ENCODE measurements at regions not wholly inside any gene's neighbourhood (a gene's known extent, or its start where the extent isn't known, plus 50 kb on each side); places are given as distances from the start of the nearest gene placed in this dataset.
"Not testable (repeated sequence)": the region's sequence is repeated elsewhere in the genome, so short reads cannot be mapped to it uniquely, and the experiment has no call there.

DNA sequence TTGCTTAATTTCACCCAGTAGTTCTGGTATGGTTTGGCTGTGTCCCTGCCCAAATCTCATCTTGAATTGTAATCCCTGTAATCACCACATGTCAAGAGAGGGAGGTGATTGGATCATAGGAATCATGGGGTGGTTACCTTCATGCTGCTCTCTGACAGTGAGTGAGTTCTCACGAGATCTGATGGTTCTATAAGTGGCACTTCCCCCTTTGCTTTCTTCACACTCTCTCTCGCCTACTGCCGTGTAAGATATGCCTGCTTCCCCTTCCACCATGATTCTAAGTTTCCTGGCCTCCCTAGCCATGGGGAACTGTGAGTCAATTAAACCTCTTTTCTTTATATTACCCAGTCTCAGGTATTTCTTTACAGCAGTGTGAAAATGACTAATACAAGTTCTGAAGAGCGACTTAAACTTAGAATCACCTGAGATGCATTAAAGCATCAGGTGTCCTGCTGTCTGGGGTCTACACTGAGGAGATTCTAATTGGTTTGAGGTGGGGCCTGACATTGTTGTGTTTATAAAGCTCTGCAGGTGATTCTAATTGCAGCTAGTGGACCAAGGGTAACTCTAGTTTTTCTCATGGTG lies 82.1 kb upstream of the DTNBP1 start:
- POLR2A ChIA-PET, result no interaction called here
- no peak for TF ChIP-seq TARDBP (IDR thresholded peaks at IDR 0.05)
- no peak for TF ChIP-seq HDGF (IDR thresholded peaks at IDR 0.05; ENCODE audit: borderline replicate concordance)
- no peak for TF ChIP-seq CTBP1 (IDR thresholded peaks at IDR 0.05; ENCODE audit: borderline replicate concordance)
- TF ChIP-seq ARNT (IDR thresholded peaks at IDR 0.05), result no peak
- no peak for DNase-seq (ENCODE audit: extremely low spot score)
- CTCF ChIA-PET, result no interaction called here

GRCh38 chr6:15742013-15742412 lies 79.2 kb upstream of the DTNBP1 start:
- POLR2A ChIA-PET; DNase-seq (ENCODE audit: extremely low spot score); CTCF ChIA-PET: not testable (repeated sequence)

DNA sequence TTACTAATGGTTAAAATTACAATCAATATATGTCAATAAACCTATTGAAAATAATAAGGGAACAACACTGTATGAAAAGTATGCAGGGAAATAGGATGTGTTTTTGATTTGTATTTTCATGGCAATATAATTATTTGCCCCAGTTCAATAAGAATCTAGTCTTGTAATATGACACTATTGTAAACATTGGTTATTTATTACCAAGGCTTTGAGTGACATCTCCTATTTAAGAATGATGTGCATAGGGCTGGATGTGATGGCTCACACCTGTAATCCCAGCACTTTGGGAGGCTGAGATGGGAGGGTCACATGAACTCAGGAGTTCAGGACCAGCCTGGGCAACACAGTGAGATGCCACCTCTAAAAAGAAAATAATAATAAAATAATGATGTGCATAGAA lies 78.6 kb upstream of the DTNBP1 start:
- no peak for DNase-seq (ENCODE audit: extremely low spot score)
- POLR2A ChIA-PET, result no interaction called here
- TF ChIP-seq PKNOX1 (IDR thresholded peaks at IDR 0.05), result peak; percentile 55
- no peak for TF ChIP-seq LEF1 (IDR thresholded peaks at IDR 0.05; ENCODE audit: borderline replicate concordance)
- no peak for TF ChIP-seq BHLHE40 (IDR thresholded peaks at IDR 0.05; ENCODE audit: borderline replicate concordance)

DNA sequence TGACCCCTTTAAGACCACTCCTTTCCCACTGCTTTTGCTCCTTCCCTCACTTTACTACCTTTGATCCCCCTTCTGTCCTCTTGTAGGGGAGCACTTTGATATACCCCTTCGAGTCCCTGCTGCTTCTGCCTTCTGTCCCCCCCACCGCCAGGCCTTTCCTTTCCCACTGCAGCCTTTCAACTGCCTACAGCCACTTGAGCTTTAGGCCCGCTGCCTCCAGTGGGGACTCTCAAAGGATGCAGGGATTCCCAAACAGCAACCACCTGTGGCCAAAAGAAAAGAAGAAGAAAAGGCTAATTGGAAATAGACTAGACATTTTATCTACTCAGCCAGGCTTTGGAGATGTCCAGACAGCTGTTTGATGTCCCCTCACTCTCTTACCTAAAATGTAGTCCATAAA lies 77.0 kb upstream of the DTNBP1 start:
- POLR2A ChIA-PET, result no interaction called here
- no peak for DNase-seq (ENCODE audit: extremely low spot score)
- TF ChIP-seq L3MBTL2 (conservative IDR thresholded peaks at IDR 0.05), result no peak
- no peak for TF ChIP-seq SP1 (IDR thresholded peaks at IDR 0.05)
- TF ChIP-seq TARDBP (IDR thresholded peaks at IDR 0.05), result no peak
- TF ChIP-seq LEF1 (IDR thresholded peaks at IDR 0.05; ENCODE audit: borderline replicate concordance), result no peak
- no peak for TF ChIP-seq SUZ12 (IDR thresholded peaks at IDR 0.05)
- TF ChIP-seq FOXK2 (IDR thresholded peaks at IDR 0.05), result no peak
- no peak for TF ChIP-seq NFRKB (IDR thresholded peaks at IDR 0.05)
- CTCF ChIA-PET, result no interaction called here

More for the DNA sequence above, 78.6 kb upstream of the DTNBP1 start:
- CTCF ChIA-PET, result no interaction called here

DNA sequence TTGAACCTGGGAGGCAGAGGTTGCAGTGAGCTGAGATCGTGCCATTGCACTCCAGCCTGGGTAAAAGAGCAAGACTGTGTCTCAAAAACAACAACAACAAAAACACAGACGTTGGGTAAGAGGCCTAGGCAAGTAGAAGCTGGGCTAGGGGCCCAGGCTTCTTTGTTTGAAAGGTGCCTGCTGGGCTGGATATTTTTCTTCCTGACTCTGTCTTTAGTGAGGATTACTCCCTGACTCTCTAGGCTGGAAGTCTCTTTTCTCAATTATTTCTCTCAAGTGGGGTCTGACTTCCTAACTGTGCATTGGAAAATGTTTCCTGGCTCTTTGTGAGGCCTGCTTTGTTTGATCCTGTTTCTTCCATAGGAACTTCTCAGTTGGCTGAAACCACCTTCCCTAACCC lies 76.5 kb upstream of the DTNBP1 start:
- no peak for TF ChIP-seq ARNT (IDR thresholded peaks at IDR 0.05)
- TF ChIP-seq SUZ12 (IDR thresholded peaks at IDR 0.05), result no peak
- no peak for TF ChIP-seq NFRKB (IDR thresholded peaks at IDR 0.05)
- no peak for TF ChIP-seq HDGF (IDR thresholded peaks at IDR 0.05; ENCODE audit: borderline replicate concordance)
- TF ChIP-seq L3MBTL2 (conservative IDR thresholded peaks at IDR 0.05), result no peak
- TF ChIP-seq TARDBP (IDR thresholded peaks at IDR 0.05), result no peak
- TF ChIP-seq ELF4 (IDR thresholded peaks at IDR 0.05), result no peak
- TF ChIP-seq FOXK2 (IDR thresholded peaks at IDR 0.05), result no peak
- TF ChIP-seq SP1 (IDR thresholded peaks at IDR 0.05), result no peak
- TF ChIP-seq FOXA1 (IDR thresholded peaks at IDR 0.05), result no peak
- no peak for TF ChIP-seq FOXM1 (IDR thresholded peaks at IDR 0.05; ENCODE audit: borderline replicate concordance)
- no peak for TF ChIP-seq CTBP1 (IDR thresholded peaks at IDR 0.05; ENCODE audit: borderline replicate concordance)
- no peak for TF ChIP-seq ZNF384 (IDR thresholded peaks at IDR 0.05)
- no peak for TF ChIP-seq BHLHE40 (IDR thresholded peaks at IDR 0.05; ENCODE audit: borderline replicate concordance)
- no peak for DNase-seq (ENCODE audit: extremely low spot score)
- ChIA-PET POLR2A (no interaction called here), CTCF (no interaction called here)

- POLR2A ChIA-PET; CTCF ChIA-PET; DNase-seq (ENCODE audit: extremely low spot score): not testable (repeated sequence)
Observed at GRCh38 chr6:15738195-15738594, 75.4 kb upstream of the DTNBP1 start.

DNA sequence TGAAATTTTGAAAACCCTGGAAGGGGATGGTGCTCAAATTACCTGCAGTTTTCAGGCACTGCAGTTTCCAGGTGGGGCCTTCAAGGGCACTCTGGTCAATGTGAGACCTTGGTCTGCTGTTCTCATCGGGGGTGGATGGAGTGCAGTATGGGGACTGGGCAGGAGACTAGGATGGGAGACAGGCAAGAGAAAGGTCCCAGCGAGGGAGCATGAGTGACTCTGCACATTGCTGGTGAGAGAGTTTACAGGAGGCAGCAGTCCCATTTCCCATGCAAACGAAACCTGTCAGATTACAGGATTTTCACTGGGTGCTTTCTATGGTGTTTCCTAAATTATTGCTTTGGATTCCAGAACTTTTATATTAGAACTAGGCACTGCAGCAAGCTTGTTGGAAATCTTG lies 73.5 kb upstream of the DTNBP1 start:
- no peak for DNase-seq (ENCODE audit: extremely low spot score)
- ChIA-PET CTCF (no interaction called here), POLR2A (no interaction called here)
- TF ChIP-seq SUZ12 (IDR thresholded peaks at IDR 0.05), result no peak
- no peak for TF ChIP-seq ELF4 (IDR thresholded peaks at IDR 0.05)
- TF ChIP-seq TARDBP (IDR thresholded peaks at IDR 0.05), result no peak
- no peak for TF ChIP-seq L3MBTL2 (conservative IDR thresholded peaks at IDR 0.05)
- no peak for TF ChIP-seq BHLHE40 (IDR thresholded peaks at IDR 0.05; ENCODE audit: borderline replicate concordance)
- TF ChIP-seq NFRKB (IDR thresholded peaks at IDR 0.05), result no peak
- TF ChIP-seq FOXA1 (IDR thresholded peaks at IDR 0.05), result no peak
- no peak for TF ChIP-seq HDGF (IDR thresholded peaks at IDR 0.05; ENCODE audit: borderline replicate concordance)
- TF ChIP-seq LEF1 (IDR thresholded peaks at IDR 0.05; ENCODE audit: borderline replicate concordance), result no peak
- no peak for TF ChIP-seq CTBP1 (IDR thresholded peaks at IDR 0.05; ENCODE audit: borderline replicate concordance)
- no peak for TF ChIP-seq ZNF384 (IDR thresholded peaks at IDR 0.05)
- TF ChIP-seq PKNOX1 (IDR thresholded peaks at IDR 0.05), result no peak

DNA sequence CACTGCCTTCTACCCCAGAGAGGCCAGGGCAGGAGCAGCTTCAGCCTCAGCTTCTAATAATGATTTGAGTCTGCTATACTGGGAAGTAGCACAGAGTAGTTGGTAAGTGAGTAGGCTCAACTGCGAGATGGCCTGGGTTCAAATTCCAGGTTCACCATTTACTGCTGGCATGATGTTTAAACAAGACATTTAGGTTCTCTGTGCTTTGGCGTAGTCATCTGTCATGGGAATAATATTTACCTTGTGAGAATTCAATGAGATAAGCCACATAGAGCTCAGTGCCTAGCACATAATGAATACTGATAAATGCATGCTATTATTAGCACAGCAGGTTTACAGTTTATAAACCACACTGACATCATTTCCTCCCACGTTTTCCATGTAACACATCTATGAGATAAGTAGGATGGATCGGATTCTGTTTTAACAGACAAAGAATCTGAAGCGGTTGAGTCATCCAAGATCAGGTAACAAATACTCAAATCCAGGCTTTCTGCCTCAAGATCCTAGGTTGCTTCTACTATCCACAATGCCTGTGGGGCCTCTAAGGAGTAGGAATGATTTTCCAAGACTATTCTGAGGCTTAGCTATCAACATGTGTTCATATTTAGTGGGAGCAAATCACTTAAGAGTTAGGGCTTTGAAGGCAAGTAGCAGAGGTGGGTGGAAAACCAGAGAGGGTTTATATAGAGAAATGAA lies 72.9 kb upstream of the DTNBP1 start:
- CTCF ChIA-PET, result no interaction called here
- POLR2A ChIA-PET, result no interaction called here
- DNase-seq (ENCODE audit: extremely low spot score), result no peak
- TF ChIP-seq HDGF (IDR thresholded peaks at IDR 0.05; ENCODE audit: borderline replicate concordance), result no peak
- TF ChIP-seq FOXA1 (IDR thresholded peaks at IDR 0.05), result no peak
- TF ChIP-seq FOXM1 (IDR thresholded peaks at IDR 0.05; ENCODE audit: borderline replicate concordance), result no peak
- TF ChIP-seq TARDBP (IDR thresholded peaks at IDR 0.05), result no peak
- no peak for TF ChIP-seq BHLHE40 (IDR thresholded peaks at IDR 0.05; ENCODE audit: borderline replicate concordance)
- TF ChIP-seq SUZ12 (IDR thresholded peaks at IDR 0.05), result no peak
- TF ChIP-seq CTBP1 (IDR thresholded peaks at IDR 0.05; ENCODE audit: borderline replicate concordance), result no peak
- no peak for TF ChIP-seq SP1 (IDR thresholded peaks at IDR 0.05)
- no peak for TF ChIP-seq NFRKB (IDR thresholded peaks at IDR 0.05)
- no peak for TF ChIP-seq LEF1 (IDR thresholded peaks at IDR 0.05; ENCODE audit: borderline replicate concordance)
- TF ChIP-seq PKNOX1 (IDR thresholded peaks at IDR 0.05), result no peak
- TF ChIP-seq ZNF384 (IDR thresholded peaks at IDR 0.05), result no peak
- TF ChIP-seq L3MBTL2 (conservative IDR thresholded peaks at IDR 0.05), result no peak
- no peak for TF ChIP-seq ELF4 (IDR thresholded peaks at IDR 0.05)
- TF ChIP-seq FOXK2 (IDR thresholded peaks at IDR 0.05), result no peak
- TF ChIP-seq ARNT (IDR thresholded peaks at IDR 0.05), result no peak

All from HEK293T (cell line).